HEK293T (cell line): ENCODE measurements at regions not wholly inside any gene's neighbourhood (a gene's known extent, or its start where the extent isn't known, plus 50 kb on each side); places are given as distances from the start of the nearest gene placed in this dataset.
"Not testable (repeated sequence)": the region's sequence is repeated elsewhere in the genome, so short reads cannot be mapped to it uniquely, and the experiment has no call there.

Experiments used
- CTCF ChIA-PET: fragments of 350-600 bp; formaldehyde crosslinking; extraction: SDS; loops from one replicate; lab custom pipeline; 2021; ENCODE audit warnings: antibody characterized with exemption, inconsistent platforms; lab: Yijun Ruan, JAX
- POLR2A ChIA-PET: fragments of 350-600 bp; formaldehyde crosslinking; extraction: SDS; loops from one replicate; lab custom pipeline; 2020; ENCODE audit warnings: antibody characterized with exemption, inconsistent platforms; lab: Yijun Ruan, JAX
- DNase-seq: peaks from one replicate; pipeline ENCODE4 v3.0.0; 2012; ENCODE audit warnings: mixed read lengths; ENCODE audit errors: extremely low spot score
- ZNF384 ChIP-seq: fragments of 450-650 bp; IDR thresholded peaks from 2 replicates; pipeline ENCODE4 v1.6.1; 2016

DNA sequence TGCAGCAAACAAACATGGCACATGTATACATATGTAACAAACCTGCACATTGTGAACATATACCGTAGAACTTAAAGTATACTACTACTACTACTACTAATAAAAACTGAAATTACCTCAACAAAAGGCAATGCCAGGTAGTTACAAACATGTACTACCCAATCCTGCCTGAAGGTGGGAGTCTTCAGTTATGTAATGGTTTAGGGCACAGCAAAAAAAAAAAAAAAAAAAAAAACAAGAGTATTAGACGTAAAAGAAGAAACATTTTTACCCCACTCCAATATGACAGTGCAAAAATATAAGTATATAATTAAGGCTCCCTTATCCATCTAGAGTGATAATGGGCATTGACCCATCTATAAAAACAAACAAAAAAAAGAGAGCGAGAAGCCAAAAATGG lies 296.6 kb downstream of the ZNF37A start:
- TF ChIP-seq ZNF384: peak; percentile 60
- POLR2A ChIA-PET, DNase-seq, CTCF ChIA-PET: not testable (repeated sequence)

DNA sequence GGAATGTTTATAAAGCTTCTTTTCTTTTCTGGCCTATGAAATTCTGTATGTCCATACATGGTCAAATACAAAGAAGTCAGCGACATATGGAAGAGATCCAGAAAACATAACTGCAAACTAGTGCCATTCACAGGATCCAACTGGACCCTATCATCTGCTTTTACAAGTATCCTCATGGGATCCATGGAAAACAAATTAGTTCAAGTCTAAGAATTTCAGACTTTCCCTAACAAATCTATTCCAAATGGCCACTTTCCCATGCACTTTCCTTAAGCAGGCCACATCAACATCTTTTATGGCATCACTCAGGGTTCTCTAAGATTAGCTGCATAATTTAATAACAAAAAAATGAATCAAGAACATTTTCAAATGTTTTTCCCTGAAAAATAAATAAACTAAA lies 301.3 kb downstream of the ZNF37A start:
- DNase-seq, CTCF ChIA-PET, POLR2A ChIA-PET: not testable (repeated sequence)

DNA sequence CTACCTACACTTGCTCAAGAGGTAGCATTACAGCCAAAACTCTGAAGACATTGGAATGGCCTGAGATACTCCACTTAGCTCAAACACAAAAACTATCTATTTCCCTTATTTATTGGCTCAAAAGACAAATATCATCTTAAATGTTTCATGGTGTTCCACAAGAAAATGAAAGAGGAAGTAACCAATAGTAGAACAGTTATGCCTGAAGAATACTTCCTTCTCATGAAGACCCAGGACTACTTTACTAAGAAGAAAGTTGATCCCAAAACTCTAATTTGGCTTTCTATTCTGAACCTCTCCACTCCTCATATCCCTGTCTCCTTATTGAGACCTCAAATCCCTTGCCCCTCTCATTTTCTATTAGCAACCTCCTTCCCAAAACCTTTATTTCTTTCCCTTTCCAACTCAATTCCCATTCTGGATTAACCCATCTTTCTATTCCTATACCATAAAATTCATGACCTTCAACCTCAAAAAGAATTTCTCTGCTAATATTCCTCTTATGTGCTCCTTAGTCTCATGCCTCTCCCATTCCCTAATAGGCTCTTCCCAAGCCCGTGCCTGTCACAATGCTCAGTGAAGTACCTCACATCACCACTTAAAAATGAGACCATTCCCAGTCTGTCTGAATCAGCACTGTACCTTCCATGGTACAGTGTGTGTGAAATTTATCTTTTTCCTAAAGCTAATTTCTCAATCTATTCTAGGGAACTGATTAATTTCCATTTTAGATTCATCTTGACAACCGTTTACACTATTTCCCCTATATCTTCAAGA lies 302.2 kb downstream of the ZNF37A start:
- CTCF ChIA-PET, DNase-seq, POLR2A ChIA-PET: not testable (repeated sequence)

GRCh38 chr10:38401565-38401964 lies 307.4 kb downstream of the ZNF37A start:
- CTCF ChIA-PET, DNase-seq: not testable (repeated sequence)

DNA sequence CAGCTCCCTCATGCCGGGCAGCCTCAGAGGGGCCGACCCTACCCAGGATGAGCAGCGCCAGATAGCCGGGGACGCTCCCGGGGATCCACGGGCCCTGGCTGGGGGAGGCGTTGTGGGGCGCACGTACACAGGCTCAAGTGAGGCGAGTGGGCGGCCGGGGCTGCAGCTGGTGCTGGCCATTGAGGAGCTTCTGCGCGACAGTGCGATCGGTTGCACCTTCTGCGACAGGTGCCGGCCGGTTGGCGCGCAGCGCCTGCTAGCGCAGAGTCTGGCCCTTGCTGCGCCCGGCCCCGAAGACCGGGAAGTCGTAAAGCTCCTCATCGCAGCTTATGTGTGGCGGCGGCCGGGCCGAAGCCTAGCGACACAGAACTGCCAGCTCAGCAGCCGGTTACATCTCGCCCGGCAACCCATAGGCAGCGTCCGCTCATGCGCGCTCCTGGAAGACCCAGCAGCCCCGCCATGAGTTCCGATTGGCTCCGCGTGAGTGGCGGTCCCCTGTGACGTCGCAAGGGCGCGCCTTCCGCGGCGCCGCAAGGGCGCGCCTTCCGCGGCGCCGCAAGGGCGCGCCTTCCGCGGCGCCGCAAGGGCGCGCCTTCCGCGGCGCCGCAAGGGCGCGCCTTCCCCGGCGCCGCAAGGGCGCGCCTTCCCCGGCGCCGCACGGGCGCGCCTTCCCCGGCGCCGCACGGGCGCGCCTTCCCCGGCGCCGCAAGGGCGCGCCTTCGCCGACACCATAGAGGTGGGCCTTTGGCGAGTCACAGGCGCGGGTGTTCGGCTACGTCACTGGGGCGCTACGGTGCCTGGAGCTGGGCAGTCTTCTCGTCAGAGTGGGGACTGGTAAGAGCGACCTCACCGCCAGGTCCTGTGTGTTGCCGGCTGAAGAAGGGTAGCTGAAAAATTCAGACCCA lies 308.6 kb downstream of the ZNF37A start:
- CTCF ChIA-PET: not testable (repeated sequence)
- POLR2A ChIA-PET: interaction anchor here (1.0 kb wide), 1 partner anchor 546 kb away, joined by 3 read pairs; no protein-coding TSS in a partner anchor
- DNase-seq: peak; percentile 50

More at GRCh38 chr10:38401565-38401964, 307.4 kb downstream of the ZNF37A start:
- POLR2A ChIA-PET: interaction anchor here (1.0 kb wide), 1 partner anchor 545 kb away, joined by 3 read pairs; no protein-coding TSS in a partner anchor

DNA sequence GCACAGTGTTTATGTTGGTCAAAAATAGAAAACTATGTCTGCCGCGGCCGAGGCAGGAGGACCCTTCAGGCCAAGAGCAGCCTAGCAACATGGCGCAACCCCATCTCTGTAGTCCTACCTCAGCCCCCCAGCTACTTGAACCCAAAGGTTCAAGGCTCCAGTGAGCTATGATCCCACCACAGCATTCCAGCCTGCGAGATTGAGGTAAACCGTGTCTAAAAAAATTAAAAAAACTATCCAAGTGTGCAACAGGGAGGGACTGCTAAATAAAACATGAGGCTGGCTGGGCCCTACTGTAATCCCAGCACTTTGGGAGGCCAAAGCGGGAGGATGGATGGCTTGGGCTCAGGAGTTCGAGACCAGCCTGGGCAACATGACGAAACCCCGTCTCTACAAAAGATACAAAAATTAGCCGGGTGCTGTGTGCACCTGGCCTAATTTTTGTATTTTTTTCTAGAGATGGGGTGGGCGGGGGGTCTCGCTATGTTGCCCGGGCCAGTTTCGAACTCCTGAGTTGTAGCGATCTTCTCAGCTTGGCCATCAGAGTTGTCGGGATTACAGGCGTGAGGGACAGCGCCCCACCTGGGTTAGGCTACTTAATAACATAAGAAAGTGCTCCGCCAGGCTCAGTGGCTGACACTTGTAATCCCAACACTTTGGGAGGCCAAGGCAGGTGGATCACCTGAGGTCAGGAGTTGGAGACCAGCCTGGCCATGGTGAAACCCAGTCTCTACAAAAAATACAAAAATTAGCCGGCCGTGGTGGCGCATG lies 309.4 kb downstream of the ZNF37A start:
- DNase-seq, POLR2A ChIA-PET, CTCF ChIA-PET: not testable (repeated sequence)

- CTCF ChIA-PET, POLR2A ChIA-PET, DNase-seq: not testable (repeated sequence)
These were observed 329.5 kb downstream of the ZNF37A start for GRCh38 chr10:38423634-38424033.

- CTCF ChIA-PET, DNase-seq, POLR2A ChIA-PET: not testable (repeated sequence)
These were observed 336.1 kb downstream of the ZNF37A start for GRCh38 chr10:38430242-38430641.

DNA sequence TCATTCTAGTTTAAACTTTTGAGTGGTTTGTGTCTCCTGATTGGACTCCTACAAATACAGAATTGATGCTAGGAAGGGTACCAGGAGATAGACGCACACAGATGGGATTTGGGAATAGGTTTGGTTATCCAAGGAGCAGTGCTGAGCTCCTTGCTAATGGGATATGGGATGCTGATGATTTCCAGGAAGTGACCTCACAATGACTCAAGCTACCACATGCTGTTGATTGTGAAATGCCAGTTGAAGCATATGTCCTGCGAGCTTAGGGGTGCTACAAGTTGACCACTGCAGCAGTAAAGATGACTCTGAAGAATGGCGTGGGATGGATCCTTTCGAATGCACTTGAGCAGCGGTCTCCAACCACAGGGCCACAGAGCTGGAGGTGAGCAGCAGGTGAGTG lies 343.2 kb downstream of the ZNF37A start:
- DNase-seq, POLR2A ChIA-PET, CTCF ChIA-PET: not testable (repeated sequence)

- POLR2A ChIA-PET, DNase-seq, CTCF ChIA-PET: not testable (repeated sequence)
These were observed 354.6 kb downstream of the ZNF37A start for GRCh38 chr10:38448614-38449355.

- DNase-seq, POLR2A ChIA-PET, CTCF ChIA-PET: not testable (repeated sequence)
These were observed 355.5 kb downstream of the ZNF37A start for GRCh38 chr10:38449618-38450017.

DNA sequence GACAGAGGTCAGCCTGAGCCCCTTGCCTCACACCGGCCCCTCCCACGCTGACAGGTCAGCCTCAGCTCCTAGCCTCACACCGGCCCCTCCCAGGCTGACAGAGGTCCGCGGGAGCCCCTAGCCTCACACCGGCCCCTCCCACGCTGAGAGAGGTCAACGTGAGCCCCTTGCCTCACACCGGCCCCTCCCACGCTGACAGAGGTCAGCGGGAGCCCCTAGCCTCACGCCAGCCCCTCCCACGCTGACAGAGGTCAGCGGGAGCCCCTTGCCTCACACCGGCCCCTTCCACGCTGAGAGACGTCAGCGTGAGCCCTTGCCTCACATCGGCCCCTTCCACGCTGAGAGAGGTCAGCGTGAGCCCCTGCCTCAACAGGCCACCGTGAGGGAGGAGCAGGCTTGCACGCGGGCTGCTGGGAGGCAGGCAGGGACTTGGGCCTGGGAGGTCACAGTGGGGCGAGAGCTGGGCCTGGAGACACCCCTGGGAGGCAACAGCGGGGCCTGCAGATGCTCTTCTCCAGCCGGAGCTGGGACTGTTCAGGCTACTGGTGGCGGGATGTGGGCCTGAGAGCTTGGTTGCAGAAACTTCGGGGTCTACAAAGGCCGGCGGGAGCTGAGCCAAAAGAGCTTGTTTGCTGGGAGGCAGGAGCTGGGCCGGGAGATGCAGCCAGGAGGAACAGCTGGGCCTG lies 356.4 kb downstream of the ZNF37A start:
- POLR2A ChIA-PET, CTCF ChIA-PET, DNase-seq: not testable (repeated sequence)

DNA sequence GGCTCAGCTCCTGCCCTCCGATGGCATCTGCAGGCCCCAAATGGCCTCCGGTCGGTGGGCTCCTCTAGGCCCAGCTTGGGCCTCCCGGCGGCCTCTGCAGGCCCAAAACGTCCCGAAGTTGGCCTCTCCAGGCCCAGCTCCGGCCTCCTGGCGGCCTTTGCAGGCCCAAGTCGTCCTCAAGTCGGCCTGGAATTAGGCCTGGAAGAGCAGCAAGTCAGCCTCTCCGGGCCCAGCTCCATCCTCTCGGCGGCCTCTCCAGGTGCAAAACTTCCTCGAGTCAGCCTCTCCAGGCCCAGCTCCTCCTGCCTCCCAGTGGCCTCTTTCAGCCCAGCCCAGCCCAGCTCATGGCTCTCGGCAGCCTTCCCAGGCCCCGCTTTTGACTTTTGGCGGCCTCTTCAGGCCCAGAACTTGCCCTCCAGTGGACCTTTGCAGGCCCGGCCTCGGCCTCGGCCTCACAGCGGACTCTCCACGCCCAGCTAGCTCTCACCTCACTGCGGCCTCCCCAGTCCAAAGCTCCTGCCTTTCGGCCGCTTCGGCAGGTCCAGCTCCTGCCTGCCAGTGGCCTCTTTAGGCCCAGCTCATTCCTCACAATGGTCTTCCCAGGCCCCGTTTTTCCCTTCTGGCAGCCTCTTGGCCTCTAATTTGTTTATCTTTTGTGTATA lies 357.3 kb downstream of the ZNF37A start:
- DNase-seq, POLR2A ChIA-PET, CTCF ChIA-PET: not testable (repeated sequence)
